DOHH2 (cell line): ENCODE measurements at regions not wholly inside any gene's neighbourhood (a gene's known extent, or its start where the extent isn't known, plus 50 kb on each side); places are given as distances from the start of the nearest gene placed in this dataset.

Source experiments
- EZH2phosphoT487 ChIP-seq: fragments of 200-600 bp; sonication (generic); IDR thresholded peaks from 2 replicates; pipeline ENCODE4 v1.6.1; 2017; ENCODE audit warnings: borderline replicate concordance, mild to moderate bottlenecking, antibody characterized with exemption, low read length, moderate library complexity, mixed read lengths
- TF ChIP-seq, protein P1 (sequence below): fragments of 200-600 bp; sonication (generic); IDR thresholded peaks from one replicate; pipeline ENCODE4 v1.5.1; 2014; ENCODE audit warnings: antibody characterized with exemption, mild to moderate bottlenecking, low read depth, low read length; ENCODE audit not compliant: poor library complexity, severe bottlenecking

DNA sequence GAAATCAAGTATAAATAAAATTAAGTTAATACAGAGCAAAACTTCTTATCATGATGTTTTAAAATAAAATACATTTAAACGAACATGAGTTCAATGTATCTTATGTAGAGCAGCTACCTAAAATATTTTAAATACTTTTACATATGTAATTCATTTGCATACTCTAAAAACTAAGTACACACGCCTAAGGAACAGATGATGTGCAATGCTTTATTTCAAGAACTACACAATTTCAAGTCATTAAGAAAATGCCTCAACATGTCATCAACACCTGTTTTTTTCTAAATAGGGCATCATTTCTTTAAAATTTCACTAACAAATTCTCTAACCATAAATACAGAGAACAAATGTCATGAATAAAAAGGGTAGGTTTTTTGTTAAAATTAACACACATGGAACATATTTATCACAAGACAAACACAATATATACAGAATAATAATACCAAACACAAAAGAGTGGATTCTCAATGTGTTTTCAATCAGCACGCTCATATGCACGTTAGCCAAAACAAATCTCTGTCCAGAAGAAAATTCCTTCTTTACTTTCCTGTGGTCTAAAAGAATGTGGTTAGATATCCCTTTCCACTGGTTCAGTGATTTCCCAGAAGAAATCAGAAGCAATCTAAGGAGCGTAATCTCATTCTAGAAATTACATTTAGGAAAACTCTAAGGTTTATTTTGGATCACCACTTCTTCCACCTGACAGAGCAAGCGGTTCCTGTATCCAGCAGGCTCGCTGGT is 73.0 kb upstream of the PFKP start:
- TF ChIP-seq, protein P1, sequence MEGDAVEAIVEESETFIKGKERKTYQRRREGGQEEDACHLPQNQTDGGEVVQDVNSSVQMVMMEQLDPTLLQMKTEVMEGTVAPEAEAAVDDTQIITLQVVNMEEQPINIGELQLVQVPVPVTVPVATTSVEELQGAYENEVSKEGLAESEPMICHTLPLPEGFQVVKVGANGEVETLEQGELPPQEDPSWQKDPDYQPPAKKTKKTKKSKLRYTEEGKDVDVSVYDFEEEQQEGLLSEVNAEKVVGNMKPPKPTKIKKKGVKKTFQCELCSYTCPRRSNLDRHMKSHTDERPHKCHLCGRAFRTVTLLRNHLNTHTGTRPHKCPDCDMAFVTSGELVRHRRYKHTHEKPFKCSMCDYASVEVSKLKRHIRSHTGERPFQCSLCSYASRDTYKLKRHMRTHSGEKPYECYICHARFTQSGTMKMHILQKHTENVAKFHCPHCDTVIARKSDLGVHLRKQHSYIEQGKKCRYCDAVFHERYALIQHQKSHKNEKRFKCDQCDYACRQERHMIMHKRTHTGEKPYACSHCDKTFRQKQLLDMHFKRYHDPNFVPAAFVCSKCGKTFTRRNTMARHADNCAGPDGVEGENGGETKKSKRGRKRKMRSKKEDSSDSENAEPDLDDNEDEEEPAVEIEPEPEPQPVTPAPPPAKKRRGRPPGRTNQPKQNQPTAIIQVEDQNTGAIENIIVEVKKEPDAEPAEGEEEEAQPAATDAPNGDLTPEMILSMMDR: no peak
- no peak for TF ChIP-seq EZH2phosphoT487
